ENCODE measurements at regions not wholly inside any gene's neighbourhood (a gene's known extent, or its start where the extent isn't known, plus 50 kb on each side); places are given as distances from the start of the nearest gene placed in this dataset.

- H3K36me3 ChIP-seq (replicated peaks in 1 of 2; ENCODE audit: control insufficient read depth in 2 of 2, insufficient read depth in 2 of 2, low read length in 2 of 2): no peaks in the 10 kb centered on the region
- no peak overlapping the region for H2BK12ac ChIP-seq (ENCODE audit: low read length)
- no peak overlapping the region for H3K4ac ChIP-seq (ENCODE audit: low read length)
- no CpG with 5 or more reads among the region's 5 CpGs for WGBS, 2 donors (ENCODE audit: extremely low coverage in 2 of 2, insufficient read length in 2 of 2, insufficient replicate concordance in 1 of 2)
- H3K4me2 ChIP-seq (ENCODE audit: insufficient read depth, low read length, poor library complexity, severe bottlenecking): no peak overlapping the region
- H3K18ac ChIP-seq (ENCODE audit: low read length): no peak overlapping the region
- H2AFZ ChIP-seq (ENCODE audit: low read length): no peak overlapping the region
- H3K4me3 ChIP-seq (ENCODE audit: low read length in 2 of 2): no peak overlapping the region
- no peak overlapping the region for H3K14ac ChIP-seq (ENCODE audit: low read length)
- no peak overlapping the region for H3K23ac ChIP-seq (ENCODE audit: low read depth, low read length, poor library complexity)
- H3K79me1 ChIP-seq (ENCODE audit: low read depth, low read length): no peaks in the 10 kb centered on the region
- H3K9me3 ChIP-seq (replicated peaks in 1 of 2; ENCODE audit: control insufficient read depth in 2 of 2, insufficient read depth in 1 of 2, low read depth in 1 of 2, low read length in 2 of 2): no peaks in the 10 kb centered on the region
- H3K9ac ChIP-seq (ENCODE audit: low read depth, low read length, poor library complexity): no peak overlapping the region
- no peak overlapping the region for H4K91ac ChIP-seq (ENCODE audit: low read depth, low read length, poor library complexity)
- H3K4me1 ChIP-seq (ENCODE audit: control insufficient read depth in 2 of 2, insufficient read depth in 1 of 2, low read depth in 1 of 2, low read length in 2 of 2): no peaks in the 10 kb centered on the region
- no peaks in the 10 kb centered on the region for H3K27me3 ChIP-seq (ENCODE audit: control insufficient read depth in 3 of 3, insufficient read depth in 3 of 3, low read depth in 1 of 3, low read length in 3 of 3)
- H2BK120ac ChIP-seq (ENCODE audit: low read depth, low read length): no peak overlapping the region
- H2AK5ac ChIP-seq (ENCODE audit: low read depth, low read length): no peak overlapping the region
- no peak overlapping the region for H4K8ac ChIP-seq (ENCODE audit: low read depth, low read length)
- H3K27ac ChIP-seq (replicated peaks; ENCODE audit: low read length): no peak overlapping the region
- no peak for DNase-seq (ENCODE audit: low spot score)
- H2BK5ac ChIP-seq (ENCODE audit: low read length): no peak overlapping the region
- H2BK15ac ChIP-seq (ENCODE audit: low read length): no peak overlapping the region
Observed at GRCh38 chr1:73639494-73639893, 558.5 kb downstream of the LRRIQ3 start.

DNA sequence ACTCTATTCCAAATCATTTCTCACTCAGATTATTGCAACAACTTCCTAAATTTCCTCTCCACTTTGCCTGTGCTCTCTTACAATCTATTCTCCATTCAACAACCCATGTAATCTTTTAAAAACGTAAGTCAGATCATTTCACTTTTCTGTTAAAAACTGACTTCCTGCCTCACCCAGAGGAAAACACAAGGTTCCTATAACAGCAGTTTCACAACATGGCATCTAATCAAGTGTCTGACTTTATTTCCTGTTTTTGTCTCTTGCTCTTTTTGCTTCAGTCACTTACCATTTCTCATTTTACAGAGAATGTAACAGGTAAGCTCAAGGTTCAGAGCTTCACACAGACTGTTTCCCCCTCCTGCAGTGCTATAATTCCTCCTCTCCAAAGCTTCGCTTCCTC lies 560.7 kb downstream of the LRRIQ3 start:
- no peaks in the 10 kb centered on the region for H3K27me3 ChIP-seq (ENCODE audit: control insufficient read depth in 3 of 3, insufficient read depth in 3 of 3, low read depth in 1 of 3, low read length in 3 of 3)
- no peak overlapping the region for H3K4ac ChIP-seq (ENCODE audit: low read length)
- no peak overlapping the region for H3K9ac ChIP-seq (ENCODE audit: low read depth, low read length, poor library complexity)
- no peaks in the 10 kb centered on the region for H3K4me1 ChIP-seq (ENCODE audit: control insufficient read depth in 2 of 2, insufficient read depth in 1 of 2, low read depth in 1 of 2, low read length in 2 of 2)
- H3K9me3 ChIP-seq (replicated peaks in 1 of 2; ENCODE audit: control insufficient read depth in 2 of 2, insufficient read depth in 1 of 2, low read depth in 1 of 2, low read length in 2 of 2): no peaks in the 10 kb centered on the region
- no peaks in the 10 kb centered on the region for H3K79me1 ChIP-seq (ENCODE audit: low read depth, low read length)
- H3K36me3 ChIP-seq (replicated peaks in 1 of 2; ENCODE audit: control insufficient read depth in 2 of 2, insufficient read depth in 2 of 2, low read length in 2 of 2): no peaks in the 10 kb centered on the region
- no CpG with 5 or more reads among the region's 2 CpGs for WGBS, 2 donors (ENCODE audit: extremely low coverage in 2 of 2, insufficient read length in 2 of 2, insufficient replicate concordance in 1 of 2)
- no peak overlapping the region for H2BK5ac ChIP-seq (ENCODE audit: low read length)
- peak overlapping the region; percentile 17 for H2AFZ ChIP-seq (ENCODE audit: low read length)
- no peak overlapping the region for H2BK120ac ChIP-seq (ENCODE audit: low read depth, low read length)
- no peak overlapping the region for H2AK5ac ChIP-seq (ENCODE audit: low read depth, low read length)
- no peak overlapping the region for H3K23ac ChIP-seq (ENCODE audit: low read depth, low read length, poor library complexity)
- no peak for DNase-seq (ENCODE audit: low spot score)
- H2BK15ac ChIP-seq (ENCODE audit: low read length): no peak overlapping the region
- no peak overlapping the region for H3K18ac ChIP-seq (ENCODE audit: low read length)
- no peak overlapping the region for H3K4me2 ChIP-seq (ENCODE audit: insufficient read depth, low read length, poor library complexity, severe bottlenecking)
- H4K8ac ChIP-seq (ENCODE audit: low read depth, low read length): no peak overlapping the region
- no peak overlapping the region for H3K4me3 ChIP-seq (ENCODE audit: low read length in 2 of 2)
- no peak overlapping the region for H2BK12ac ChIP-seq (ENCODE audit: low read length)
- no peak overlapping the region for H3K14ac ChIP-seq (ENCODE audit: low read length)
- H3K27ac ChIP-seq (replicated peaks; ENCODE audit: low read length): no peak overlapping the region
- H4K91ac ChIP-seq (ENCODE audit: low read depth, low read length, poor library complexity): no peak overlapping the region

- Histone ChIP-seq H3K79me1 (ENCODE audit: low read depth, low read length) (no peaks in the 10 kb centered on the region), H3K36me3 (replicated peaks in 1 of 2; ENCODE audit: control insufficient read depth in 2 of 2, insufficient read depth in 2 of 2, low read length in 2 of 2) (no peaks in the 10 kb centered on the region), H2BK120ac (ENCODE audit: low read depth, low read length) (no peak overlapping the region), H3K18ac (ENCODE audit: low read length) (no peak overlapping the region), H2BK12ac (ENCODE audit: low read length) (no peak overlapping the region), H2AFZ (ENCODE audit: low read length) (no peak overlapping the region), H3K4me1 (ENCODE audit: control insufficient read depth in 2 of 2, insufficient read depth in 1 of 2, low read depth in 1 of 2, low read length in 2 of 2) (no peaks in the 10 kb centered on the region), H4K91ac (ENCODE audit: low read depth, low read length, poor library complexity) (no peak overlapping the region), H3K23ac (ENCODE audit: low read depth, low read length, poor library complexity) (no peak overlapping the region), H2BK15ac (ENCODE audit: low read length) (no peak overlapping the region), H3K4me3 (ENCODE audit: low read length in 2 of 2) (no peak overlapping the region), H3K9me3 (replicated peaks in 1 of 2; ENCODE audit: control insufficient read depth in 2 of 2, insufficient read depth in 1 of 2, low read depth in 1 of 2, low read length in 2 of 2) (no peaks in the 10 kb centered on the region), H4K8ac (ENCODE audit: low read depth, low read length) (no peak overlapping the region), H3K4ac (ENCODE audit: low read length) (no peak overlapping the region), H3K27me3 (ENCODE audit: control insufficient read depth in 3 of 3, insufficient read depth in 3 of 3, low read depth in 1 of 3, low read length in 3 of 3) (no peaks in the 10 kb centered on the region), H3K4me2 (ENCODE audit: insufficient read depth, low read length, poor library complexity, severe bottlenecking) (no peak overlapping the region), H3K27ac (replicated peaks; ENCODE audit: low read length) (no peak overlapping the region), H2AK5ac (ENCODE audit: low read depth, low read length) (no peak overlapping the region), H2BK5ac (ENCODE audit: low read length) (no peak overlapping the region), H3K9ac (ENCODE audit: low read depth, low read length, poor library complexity) (no peak overlapping the region), H3K14ac (ENCODE audit: low read length) (no peak overlapping the region)
- no CpG with 5 or more reads among the region's 3 CpGs for WGBS, 2 donors (ENCODE audit: extremely low coverage in 2 of 2, insufficient read length in 2 of 2, insufficient replicate concordance in 1 of 2)
- no peak for DNase-seq (ENCODE audit: low spot score)
Observed at GRCh38 chr1:73635021-73635420, 563.0 kb downstream of the LRRIQ3 start.

DNA sequence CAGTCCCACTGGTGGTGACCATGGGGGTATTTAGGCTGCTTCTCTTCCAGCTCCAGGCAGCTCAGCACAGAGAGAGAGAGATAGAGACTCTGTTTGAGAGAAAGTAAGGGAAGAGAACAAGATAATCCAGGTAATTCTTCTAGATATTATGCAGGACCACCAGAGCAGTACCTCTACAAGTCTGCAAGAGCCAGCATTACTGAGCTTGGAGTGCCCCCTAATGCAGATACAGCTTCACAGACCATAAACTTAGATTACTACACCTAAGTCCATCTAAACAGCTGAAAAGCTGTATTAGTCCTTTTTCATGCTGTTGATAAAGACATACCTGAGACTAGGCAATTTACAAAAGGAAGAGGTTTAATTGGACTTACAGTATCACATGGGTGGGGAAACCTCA lies 570.3 kb downstream of the LRRIQ3 start:
- Histone ChIP-seq H3K18ac (ENCODE audit: low read length) (no peak overlapping the region), H3K23ac (ENCODE audit: low read depth, low read length, poor library complexity) (no peak overlapping the region), H3K36me3 (replicated peaks in 1 of 2; ENCODE audit: control insufficient read depth in 2 of 2, insufficient read depth in 2 of 2, low read length in 2 of 2) (no peaks in the 10 kb centered on the region), H3K4me3 (ENCODE audit: low read length in 2 of 2) (no peak overlapping the region), H3K27me3 (ENCODE audit: control insufficient read depth in 3 of 3, insufficient read depth in 3 of 3, low read depth in 1 of 3, low read length in 3 of 3) (no peaks in the 10 kb centered on the region), H2AK5ac (ENCODE audit: low read depth, low read length) (no peak overlapping the region), H3K14ac (ENCODE audit: low read length) (no peak overlapping the region), H3K9me3 (replicated peaks in 1 of 2; ENCODE audit: control insufficient read depth in 2 of 2, insufficient read depth in 1 of 2, low read depth in 1 of 2, low read length in 2 of 2) (peaks cover 0 to 7% of the 10 kb centered on the region in 2 donors), H3K79me1 (ENCODE audit: low read depth, low read length) (no peaks in the 10 kb centered on the region), H2BK120ac (ENCODE audit: low read depth, low read length) (no peak overlapping the region), H3K9ac (ENCODE audit: low read depth, low read length, poor library complexity) (no peak overlapping the region), H3K4me2 (ENCODE audit: insufficient read depth, low read length, poor library complexity, severe bottlenecking) (no peak overlapping the region), H4K91ac (ENCODE audit: low read depth, low read length, poor library complexity) (no peak overlapping the region), H3K4ac (ENCODE audit: low read length) (no peak overlapping the region), H4K8ac (ENCODE audit: low read depth, low read length) (no peak overlapping the region), H3K4me1 (ENCODE audit: control insufficient read depth in 2 of 2, insufficient read depth in 1 of 2, low read depth in 1 of 2, low read length in 2 of 2) (no peaks in the 10 kb centered on the region), H2BK15ac (ENCODE audit: low read length) (no peak overlapping the region), H3K27ac (replicated peaks; ENCODE audit: low read length) (no peak overlapping the region), H2AFZ (ENCODE audit: low read length) (no peak overlapping the region), H2BK12ac (ENCODE audit: low read length) (no peak overlapping the region), H2BK5ac (ENCODE audit: low read length) (no peak overlapping the region)
- DNase-seq (ENCODE audit: low spot score): no peak
